ENCODE measurements at regions not wholly inside any gene's neighbourhood (a gene's known extent, or its start where the extent isn't known, plus 50 kb on each side); places are given as distances from the start of the nearest gene placed in this dataset.
A peak's percentile ranks its signal among the peaks of the same experiment; 100 is the strongest.
"Not testable (repeated sequence)": the region's sequence is repeated elsewhere in the genome, so short reads cannot be mapped to it uniquely, and the experiment has no call there.

DNA sequence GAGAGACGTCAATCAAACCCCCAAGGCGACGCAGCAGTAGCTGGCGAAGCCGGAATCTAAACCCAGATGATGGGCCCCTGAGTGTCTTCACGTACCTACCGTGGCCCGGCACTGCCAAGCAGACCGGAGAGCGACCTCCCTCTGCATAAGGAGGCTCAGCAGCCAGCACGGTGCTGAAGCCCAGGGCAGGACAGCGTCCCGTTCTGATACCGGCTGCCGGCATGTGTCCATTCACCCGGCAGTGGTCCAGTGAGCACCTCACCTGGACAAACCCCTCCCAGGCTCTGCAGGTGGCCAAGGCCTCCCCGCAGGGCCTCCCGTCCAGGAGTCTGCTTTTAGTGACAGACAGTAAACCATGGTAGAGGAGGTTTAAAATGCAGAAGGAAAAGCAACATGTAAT lies 142.0 kb downstream of the BRD1 start:
- ATAC-seq (no peak), DNase-seq (ENCODE audit: missing footprints) (no peak)
- intact Hi-C loops (cut with DNase I): no loop called here

DNA sequence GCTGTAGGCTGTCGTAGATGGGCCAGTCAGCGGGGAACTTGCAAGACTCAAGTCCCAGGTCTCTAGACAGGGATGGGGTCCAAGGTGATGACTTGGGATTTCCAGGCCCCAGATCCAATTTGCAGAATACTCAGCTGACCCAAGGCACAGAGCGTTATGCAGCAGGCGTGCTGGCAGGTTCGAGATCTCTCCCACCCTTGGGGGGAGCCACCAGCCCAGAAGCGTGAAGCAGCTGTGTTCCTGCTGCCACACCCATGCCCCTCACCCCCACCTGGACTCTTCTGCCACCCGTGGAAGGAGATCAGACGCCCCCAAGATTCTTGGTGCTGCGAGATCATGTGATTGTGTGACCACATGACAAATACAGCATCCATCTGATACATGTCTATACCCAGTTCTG lies 142.6 kb downstream of the BRD1 start:
- ATAC-seq (no peak), DNase-seq (ENCODE audit: missing footprints) (no peak)
- intact Hi-C loops (cut with DNase I): no loop called here

DNA sequence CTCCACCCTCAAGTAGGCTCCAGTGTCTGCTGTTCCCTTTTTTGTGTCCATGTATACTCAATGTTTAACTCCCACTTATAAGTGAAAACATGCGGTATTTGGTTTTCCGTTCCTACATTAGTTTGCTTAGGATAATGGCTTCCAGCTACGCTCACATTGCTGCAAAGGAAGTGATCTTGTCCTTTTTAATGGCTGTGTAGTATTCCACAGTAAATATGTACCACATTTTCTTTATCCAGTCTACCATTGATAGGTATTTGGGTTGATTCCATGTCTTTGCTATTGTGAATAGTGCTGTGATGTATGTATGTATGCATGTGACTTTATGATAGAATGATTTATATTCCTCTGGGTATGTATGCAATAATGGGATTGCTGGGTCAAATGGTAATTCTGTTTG lies 144.6 kb downstream of the BRD1 start:
- no peak for DNase-seq (ENCODE audit: missing footprints)
- intact Hi-C loops (cut with DNase I): no loop called here
- ATAC-seq: no peak

DNA sequence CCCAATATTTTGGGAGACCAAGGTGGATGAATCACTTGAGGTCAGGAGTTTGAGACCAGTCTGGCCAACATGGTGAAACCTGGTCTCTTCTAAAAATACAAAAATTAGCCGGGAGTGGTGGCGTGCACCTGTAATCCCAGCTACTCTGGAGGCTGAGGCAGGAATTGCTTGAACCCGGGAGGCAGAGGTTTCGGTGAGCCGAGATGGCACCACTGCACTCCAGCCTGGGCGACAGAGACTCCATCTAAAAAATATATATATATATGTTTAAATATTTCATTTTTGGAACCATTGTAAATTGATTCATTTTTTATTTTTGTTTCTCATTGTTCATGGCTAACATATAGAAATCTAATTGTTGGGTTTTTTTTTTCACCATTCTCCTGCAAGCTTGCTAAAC lies 146.9 kb downstream of the BRD1 start:
- intact Hi-C loops (cut with DNase I); ATAC-seq; DNase-seq (ENCODE audit: missing footprints): not testable (repeated sequence)

DNA sequence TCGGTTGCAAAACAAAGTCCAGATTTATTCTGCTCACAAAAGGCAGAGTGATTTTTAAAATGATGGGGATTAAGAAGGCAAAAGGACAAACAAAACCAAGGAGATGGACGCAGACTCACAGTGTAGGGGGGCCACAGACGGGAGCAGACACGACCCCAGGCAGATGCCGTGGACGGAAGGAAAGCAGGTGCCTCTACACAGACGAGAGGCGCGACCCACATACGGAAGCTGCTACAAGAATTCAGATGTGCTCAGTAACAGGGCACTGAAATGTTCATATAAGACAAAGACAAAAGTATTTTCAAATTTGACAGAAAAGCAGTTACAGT lies 148.9 kb downstream of the BRD1 start:
- ATAC-seq: no peak

DNA sequence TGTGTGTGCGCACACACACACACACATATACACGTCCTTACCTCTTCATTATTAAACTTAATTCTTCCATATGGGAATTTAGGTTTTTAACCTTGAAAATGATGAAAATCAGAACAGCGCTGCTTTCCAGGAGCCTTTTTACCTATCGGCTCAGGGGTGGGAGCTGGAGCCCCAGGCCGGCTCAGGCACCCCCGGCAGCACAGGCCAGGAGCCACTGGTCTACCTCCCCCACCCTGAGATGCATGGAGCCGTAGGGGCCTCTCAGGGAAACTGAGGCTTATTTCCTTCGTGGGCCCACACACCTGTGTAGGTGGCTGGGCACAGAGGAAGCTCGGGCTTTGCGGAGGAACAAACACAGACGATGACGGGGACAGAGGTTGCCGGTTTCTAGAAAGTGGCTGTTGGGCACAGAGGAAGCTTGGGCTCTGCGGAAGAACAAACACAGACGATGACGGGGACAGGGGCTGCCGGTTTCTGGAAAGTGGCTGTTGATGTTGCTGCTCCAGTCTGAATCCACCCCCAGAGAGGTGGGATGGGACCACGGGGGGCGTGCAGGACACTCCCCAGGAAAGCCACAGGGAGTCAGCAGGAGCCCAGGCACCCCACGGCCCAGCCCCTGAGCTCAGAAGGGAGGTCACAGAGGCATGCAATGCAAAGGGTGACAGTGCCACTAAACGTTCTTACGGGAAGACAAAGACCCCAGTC lies 149.4 kb downstream of the BRD1 start:
- DNase-seq (ENCODE audit: missing footprints) (peak; percentile 37), ATAC-seq (no peak)
- intact Hi-C loops (cut with DNase I): no loop called here

More for the DNA sequence above, 148.9 kb downstream of the BRD1 start:
- intact Hi-C loops (cut with DNase I): no loop called here
- DNase-seq (ENCODE audit: missing footprints): no peak

DNA sequence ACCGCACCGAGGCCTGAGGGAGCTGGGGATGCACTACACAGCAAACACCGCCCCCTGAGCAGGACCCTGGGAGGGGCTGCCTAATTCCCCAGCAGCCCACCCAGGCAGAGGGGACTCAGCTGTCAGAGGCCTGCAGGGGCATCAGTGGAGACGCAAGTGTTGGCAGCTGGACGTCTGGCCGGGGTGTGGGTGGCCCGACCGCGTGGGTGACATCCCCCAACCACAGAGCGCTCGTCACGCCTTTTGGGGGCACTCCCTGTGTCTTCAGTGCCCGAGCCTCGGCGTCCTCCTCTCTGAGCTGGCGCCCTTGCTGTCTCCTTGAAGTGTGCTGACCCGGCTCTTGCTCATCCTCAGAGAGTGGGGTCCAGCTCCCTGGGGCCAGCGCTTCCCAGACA lies 150.2 kb downstream of the BRD1 start:
- no peak for DNase-seq (ENCODE audit: missing footprints)
- intact Hi-C loops (cut with DNase I): no loop called here
- ATAC-seq: no peak

DNA sequence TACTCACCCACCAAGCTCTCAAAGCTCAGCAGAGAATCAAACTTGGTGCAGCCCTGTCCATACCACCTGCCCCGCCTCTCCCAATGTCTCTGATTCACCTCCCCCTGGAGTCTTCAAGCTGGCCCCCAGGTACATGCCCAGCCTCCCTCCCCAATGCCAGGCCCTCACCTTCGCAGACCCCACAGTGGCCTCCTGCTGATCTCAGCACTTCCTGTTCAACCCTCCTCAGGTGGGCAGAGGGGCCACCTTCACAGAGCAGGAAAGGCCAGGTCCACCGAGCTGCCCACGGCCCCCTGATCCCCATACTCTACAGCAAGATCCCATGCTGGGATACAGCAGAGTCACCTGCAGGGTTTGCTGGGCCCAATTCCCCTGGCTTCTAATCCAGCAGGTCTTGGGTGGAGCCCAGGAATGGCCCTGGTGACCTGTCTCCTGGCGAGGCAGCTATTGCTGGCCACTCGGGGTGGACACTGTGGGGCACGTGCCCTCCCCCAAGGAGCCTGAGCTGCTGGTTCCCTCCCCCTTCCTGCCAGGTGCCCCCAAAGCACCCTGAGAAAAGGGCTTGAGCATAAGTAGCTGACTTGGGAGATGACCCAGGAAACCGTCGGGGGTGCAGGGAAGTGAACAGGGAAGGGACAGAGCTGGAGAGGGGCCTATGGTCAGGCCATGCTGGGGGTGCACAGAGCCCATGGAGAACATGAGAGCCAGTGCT lies 150.7 kb downstream of the BRD1 start:
- ATAC-seq (no peak), DNase-seq (ENCODE audit: missing footprints) (no peak)
- intact Hi-C loops (cut with DNase I): no loop called here

DNA sequence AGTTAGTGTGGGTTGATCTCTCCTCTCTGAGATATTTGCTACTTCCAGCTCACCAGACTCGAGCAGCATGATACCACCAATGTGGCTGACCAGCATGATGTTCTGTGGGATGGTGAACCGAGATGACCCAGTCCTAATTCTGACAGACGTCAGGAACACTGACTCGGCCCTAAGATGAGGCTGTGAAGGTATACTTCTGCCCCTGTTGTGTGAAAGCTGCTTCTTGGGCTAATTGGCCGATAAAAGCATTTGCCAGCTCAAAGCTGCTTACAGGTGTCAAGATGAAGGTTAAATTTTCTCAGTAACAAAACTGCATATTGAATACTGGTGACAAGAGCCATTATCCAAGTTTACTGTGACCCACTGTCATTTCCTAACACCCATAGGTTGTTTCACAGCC lies 151.4 kb downstream of the BRD1 start:
- intact Hi-C loops (cut with DNase I): no loop called here

DNA sequence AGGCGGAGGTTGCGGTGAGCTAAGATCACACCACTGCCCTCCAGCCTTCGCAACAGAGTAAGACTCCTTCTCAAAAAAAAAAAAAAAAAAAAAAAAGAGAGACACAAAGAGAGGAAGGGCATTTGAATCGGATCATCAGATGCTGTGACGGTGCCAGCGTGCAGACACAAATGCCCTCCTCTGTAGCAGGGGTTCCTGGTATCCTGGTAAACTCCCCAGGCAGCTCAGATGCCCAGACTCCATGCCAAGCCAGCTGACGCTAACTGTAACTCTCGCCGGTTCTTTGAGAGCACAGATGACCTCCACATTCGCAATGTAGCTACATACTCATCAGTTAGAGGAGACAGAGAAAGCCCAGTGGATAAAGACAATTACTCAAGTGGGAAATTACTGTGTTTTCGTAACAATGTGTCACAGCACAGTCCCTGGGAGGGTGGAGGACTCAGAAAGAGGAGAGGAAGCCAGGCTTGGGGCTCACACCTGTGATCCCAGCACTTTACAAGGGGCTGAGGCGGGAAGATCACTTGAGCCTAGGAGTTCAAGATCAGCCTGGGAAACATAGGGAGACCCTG lies 153.1 kb downstream of the BRD1 start:
- DNase-seq (ENCODE audit: missing footprints): no peak
- intact Hi-C loops (cut with DNase I): no loop called here
- no peak for ATAC-seq

More for the DNA sequence above, 151.4 kb downstream of the BRD1 start:
- DNase-seq (ENCODE audit: missing footprints) (no peak), ATAC-seq (no peak)

DNA sequence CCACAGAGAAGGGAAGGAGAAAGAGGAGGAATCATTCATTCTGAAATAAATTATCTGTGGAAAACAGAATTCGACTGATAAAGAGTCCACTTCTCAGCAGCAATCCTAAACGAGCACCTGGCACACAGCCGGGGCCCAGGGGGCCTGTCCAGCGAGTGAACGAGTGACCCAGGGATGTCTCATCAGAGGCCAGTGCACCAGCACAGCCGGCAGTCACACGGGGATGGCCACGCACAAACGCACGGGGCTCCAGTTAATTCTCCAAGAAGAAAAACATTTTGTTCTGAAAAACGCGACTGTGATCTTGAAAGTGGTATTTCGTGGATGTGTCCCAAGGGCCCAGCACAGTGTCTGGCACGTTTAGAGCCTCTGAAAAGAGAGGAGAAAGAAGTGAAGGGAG lies 154.6 kb downstream of the BRD1 start:
- DNase-seq (ENCODE audit: missing footprints) (no peak), ATAC-seq (no peak)
- intact Hi-C loops (cut with DNase I): no loop called here

DNA sequence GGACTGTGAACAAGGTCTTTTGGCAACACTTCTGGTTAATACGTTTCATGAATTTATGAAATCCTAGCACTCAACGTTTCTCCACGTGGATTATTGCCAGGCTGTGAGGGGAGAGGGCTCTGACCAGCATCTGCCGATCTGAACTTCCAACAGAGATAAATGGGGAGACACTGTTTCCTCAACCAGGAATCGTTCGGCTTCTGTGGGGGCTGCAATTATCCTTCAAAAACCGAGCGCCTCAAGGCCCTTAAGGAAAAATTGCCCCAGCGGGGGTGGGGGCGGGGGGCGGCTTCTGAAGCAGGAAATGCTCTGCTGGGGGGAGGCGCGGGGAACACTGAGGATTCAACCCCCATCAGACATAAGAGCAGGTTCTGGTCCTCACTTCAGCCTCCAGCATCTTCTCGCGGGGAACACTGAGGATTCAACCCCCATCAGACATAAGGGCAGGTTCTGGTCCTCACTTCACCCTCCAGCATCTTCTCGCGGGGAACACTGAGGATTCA lies 155.6 kb downstream of the BRD1 start:
- intact Hi-C loops (cut with DNase I): no loop called here
- DNase-seq (ENCODE audit: missing footprints): no peak

DNA sequence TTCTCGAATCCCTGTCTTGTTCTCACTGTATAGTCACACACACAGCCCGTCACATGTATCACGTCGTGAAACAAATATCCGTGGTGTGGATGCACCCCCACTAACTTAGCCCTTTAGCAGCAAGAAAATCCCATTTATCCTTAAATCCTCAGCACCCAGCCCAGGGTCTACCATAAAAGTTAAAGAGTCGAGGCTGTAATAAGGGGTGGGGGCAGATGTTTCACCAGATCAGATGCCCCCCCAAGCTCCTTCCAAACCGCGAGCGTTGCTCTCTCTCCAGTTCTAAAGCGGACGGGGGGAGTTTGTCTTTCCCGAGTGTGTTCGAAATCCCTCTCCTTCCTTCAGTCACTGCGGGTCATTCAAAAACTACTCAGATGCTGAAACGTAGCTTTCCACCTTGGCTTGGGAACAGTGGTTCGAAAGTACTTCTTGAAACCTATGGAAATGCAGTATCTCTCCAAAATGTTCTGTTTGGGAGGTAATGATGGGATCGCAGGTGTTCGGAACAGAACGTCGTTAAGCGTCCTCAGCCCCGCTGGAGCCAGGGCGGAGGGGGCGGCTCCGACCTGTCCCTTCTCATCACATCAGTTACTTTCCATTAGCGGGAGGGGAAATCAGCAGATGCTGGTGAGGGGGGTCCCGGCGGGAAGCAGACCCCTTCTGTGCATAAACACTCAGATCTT lies 156.2 kb downstream of the BRD1 start:
- DNase-seq (ENCODE audit: missing footprints) (no peak), ATAC-seq (no peak)
- intact Hi-C loops (cut with DNase I): no loop called here

More for the DNA sequence above, 155.6 kb downstream of the BRD1 start:
- ATAC-seq: no peak

DNA sequence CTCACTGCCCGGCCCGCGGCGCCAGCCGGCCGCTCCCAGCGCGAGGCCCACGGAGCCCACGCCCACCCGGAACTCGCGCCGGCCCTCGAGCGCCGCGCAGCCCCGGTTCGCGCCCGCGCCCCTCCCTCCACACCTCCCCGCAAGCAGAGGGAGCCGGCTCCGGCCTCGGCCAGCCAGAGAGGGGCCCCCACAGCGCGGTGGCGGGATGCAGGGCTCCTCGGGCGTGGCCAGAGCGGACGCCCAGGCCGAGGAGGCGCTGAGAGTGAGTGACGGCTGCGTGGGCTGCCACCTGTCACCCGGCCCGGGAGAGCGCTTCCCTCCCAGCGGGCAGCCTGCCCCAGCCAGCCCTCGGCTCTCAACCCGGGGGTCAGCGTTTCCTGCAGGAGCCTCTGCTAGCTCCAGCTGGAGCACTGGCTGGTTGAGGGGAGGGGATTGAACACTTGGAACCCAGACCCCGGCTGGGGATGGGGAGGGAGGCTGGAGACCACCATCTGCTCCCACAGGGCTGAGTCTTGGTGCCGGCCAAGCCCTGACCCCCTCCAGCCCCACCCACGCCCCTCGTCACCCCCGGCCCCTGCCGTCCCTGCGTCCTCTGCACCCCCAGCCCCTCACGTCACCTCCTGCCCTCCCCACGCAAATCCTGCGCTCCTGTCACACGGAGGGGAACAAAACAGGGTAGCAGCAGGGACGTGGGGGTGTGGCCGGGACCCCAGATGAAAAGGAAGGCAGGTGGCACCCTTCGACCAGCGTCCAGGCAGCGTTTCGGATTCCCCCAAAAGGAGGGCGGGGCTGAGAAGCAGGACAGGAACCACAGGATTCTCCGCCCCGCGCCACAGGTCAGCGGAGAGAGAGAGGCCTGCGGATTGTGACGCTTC lies 157.0 kb downstream of the BRD1 start:
- DNase-seq (ENCODE audit: missing footprints) (peak; percentile 53), ATAC-seq (no peak)
- intact Hi-C loops (cut with DNase I): no loop called here

DNA sequence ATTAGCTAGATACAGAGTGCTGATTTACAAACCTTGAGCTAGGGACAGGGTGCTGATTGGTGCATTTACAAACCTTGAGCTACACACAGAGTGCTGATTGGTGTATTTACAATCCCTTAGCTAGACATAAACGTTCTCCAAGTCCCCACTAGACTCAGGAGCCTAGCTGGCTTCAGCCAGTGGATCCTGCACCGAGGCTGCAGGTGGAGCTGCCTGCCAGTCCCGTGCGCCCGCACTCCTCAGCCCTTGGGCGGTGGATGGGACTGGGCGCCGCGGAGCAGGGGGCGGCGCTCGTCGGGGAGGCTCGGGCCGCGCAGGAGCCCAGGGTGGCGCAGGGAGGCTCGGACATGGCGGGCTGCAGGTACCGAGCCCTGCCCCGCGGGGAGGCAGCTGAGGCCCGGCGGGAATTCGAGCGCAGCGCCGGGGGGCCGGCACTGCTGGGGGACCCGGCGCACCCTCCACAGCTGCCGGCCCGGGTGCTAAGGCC lies 157.7 kb downstream of the BRD1 start:
- intact Hi-C loops (cut with DNase I); ATAC-seq: not testable (repeated sequence)
- peak; percentile 59 for DNase-seq (ENCODE audit: missing footprints)

DNA sequence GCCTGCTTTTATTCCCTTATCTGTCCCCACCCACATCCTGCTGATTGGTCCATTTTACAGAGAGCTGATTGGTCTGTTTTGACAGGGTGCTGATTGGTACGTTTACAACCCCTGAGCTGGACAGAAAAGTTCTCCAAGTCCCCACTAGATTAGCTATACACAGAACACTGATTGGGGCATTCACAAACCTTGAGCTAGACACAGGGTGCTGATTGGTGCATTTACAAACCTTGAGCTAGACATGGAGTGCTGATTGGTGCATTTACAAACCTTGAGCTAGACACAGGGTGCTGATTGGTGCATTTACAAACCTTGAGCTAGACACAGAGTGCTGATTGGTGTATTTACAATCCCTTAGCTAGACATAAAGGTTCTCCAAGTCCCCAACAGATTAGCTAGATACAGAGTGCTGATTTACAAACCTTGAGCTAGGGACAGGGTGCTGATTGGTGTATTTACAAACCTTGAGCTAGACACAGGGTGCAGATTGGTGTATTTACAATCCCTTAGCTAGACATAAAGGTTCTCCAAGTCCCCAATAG lies 158.2 kb downstream of the BRD1 start:
- ATAC-seq; intact Hi-C loops (cut with DNase I); DNase-seq (ENCODE audit: missing footprints): not testable (repeated sequence)

DNA sequence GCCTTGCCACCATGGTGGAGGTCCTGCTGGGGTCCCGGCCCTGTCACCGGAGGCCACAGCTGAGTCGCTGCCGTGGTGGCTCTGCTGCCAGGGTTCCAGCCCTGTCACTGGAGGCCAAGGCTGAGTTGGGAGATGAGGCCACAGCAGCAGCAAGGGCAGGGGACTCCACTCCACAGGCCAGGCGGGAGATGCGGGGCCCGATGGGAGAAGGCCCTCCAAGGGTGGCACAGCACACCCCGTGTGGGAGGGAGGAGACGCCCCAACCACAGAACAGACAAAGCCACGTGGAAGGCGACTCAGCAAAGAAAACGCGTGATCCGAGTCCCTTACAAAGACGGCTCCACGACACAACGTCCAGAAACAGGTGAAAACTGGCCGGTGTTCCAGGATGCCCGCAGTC lies 159.3 kb downstream of the BRD1 start:
- intact Hi-C loops (cut with DNase I): no loop called here
- peak; percentile 40 for DNase-seq (ENCODE audit: missing footprints)
- ATAC-seq: no peak

DNA sequence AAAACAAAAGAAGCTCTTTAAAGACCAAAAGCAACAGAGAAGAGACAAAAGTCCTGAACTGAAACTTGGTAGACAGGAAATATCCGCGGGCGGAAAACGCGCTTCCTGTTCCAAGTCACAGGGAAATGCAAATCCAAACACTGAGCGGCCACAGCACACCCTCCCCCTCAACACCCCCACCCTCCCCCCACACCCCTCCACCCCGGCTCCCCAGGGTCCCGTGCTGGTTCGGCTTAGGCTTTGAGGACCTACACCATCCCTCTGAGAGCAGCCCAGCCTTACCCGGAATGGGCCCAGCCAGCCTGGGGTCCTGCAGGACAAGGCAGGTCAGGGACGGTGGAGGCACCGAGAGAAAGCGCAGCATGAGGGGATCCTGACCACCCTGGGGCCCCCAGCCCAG lies 160.4 kb downstream of the BRD1 start:
- ATAC-seq (no peak), DNase-seq (ENCODE audit: missing footprints) (peak; percentile 55)
- intact Hi-C loops (cut with DNase I): no loop called here

Measured in Right ventricle myocardium inferior (tissue), 1 donor.